ENCODE measurements at regions not wholly inside any gene's neighbourhood (a gene's known extent, or its start where the extent isn't known, plus 50 kb on each side); places are given as distances from the start of the nearest gene placed in this dataset.
"Not testable (repeated sequence)": the region's sequence is repeated elsewhere in the genome, so short reads cannot be mapped to it uniquely, and the experiment has no call there.

GRCh38 chr6:155850408-155850841, 394.8 kb upstream of the NOX3 start:
- DNase-seq (ENCODE audit: low spot score): no peak

- no peak for DNase-seq (ENCODE audit: low spot score)
These were observed 392.1 kb upstream of the NOX3 start for GRCh38 chr6:155847711-155848110.

GRCh38 chr6:155837474-155837873, 381.8 kb upstream of the NOX3 start:
- no peak for DNase-seq (ENCODE audit: low spot score)

- no peak for DNase-seq (ENCODE audit: low spot score)
These were observed 377.0 kb upstream of the NOX3 start for GRCh38 chr6:155832596-155832995.

GRCh38 chr6:155830531-155830930, 374.9 kb upstream of the NOX3 start:
- DNase-seq (ENCODE audit: low spot score): no peak

GRCh38 chr6:155829646-155830045, 374.0 kb upstream of the NOX3 start:
- no peak for DNase-seq (ENCODE audit: low spot score)

GRCh38 chr6:155828989-155829388, 373.4 kb upstream of the NOX3 start:
- no peak for DNase-seq (ENCODE audit: low spot score)

GRCh38 chr6:155818698-155819097, 363.1 kb upstream of the NOX3 start:
- DNase-seq (ENCODE audit: low spot score): no peak

GRCh38 chr6:155813548-155813947, 357.9 kb upstream of the NOX3 start:
- no peak for DNase-seq (ENCODE audit: low spot score)

- DNase-seq (ENCODE audit: low spot score): no peak
These were observed 351.6 kb upstream of the NOX3 start for GRCh38 chr6:155807243-155807642.

GRCh38 chr6:155801046-155801445, 345.4 kb upstream of the NOX3 start:
- no peak for DNase-seq (ENCODE audit: low spot score)

GRCh38 chr6:155798876-155799275, 343.2 kb upstream of the NOX3 start:
- not testable (repeated sequence) for DNase-seq (ENCODE audit: low spot score)

GRCh38 chr6:155795173-155795796, 339.6 kb upstream of the NOX3 start:
- DNase-seq (ENCODE audit: low spot score): no peak

- no peak for DNase-seq (ENCODE audit: low spot score)
These were observed 336.3 kb upstream of the NOX3 start for GRCh38 chr6:155791891-155792290.

GRCh38 chr6:155791186-155791585, 335.5 kb upstream of the NOX3 start:
- DNase-seq (ENCODE audit: low spot score): no peak

- DNase-seq (ENCODE audit: low spot score): no peak
These were observed 331.5 kb upstream of the NOX3 start for GRCh38 chr6:155787168-155787567.

GRCh38 chr6:155786528-155786927, 330.9 kb upstream of the NOX3 start:
- DNase-seq (ENCODE audit: low spot score): no peak

GRCh38 chr6:155782739-155783459, 327.3 kb upstream of the NOX3 start:
- DNase-seq (ENCODE audit: low spot score): no peak

- no peak for DNase-seq (ENCODE audit: low spot score)
These were observed 326.7 kb upstream of the NOX3 start for GRCh38 chr6:155782320-155782731.

- DNase-seq (ENCODE audit: low spot score): no peak
These were observed 323.8 kb upstream of the NOX3 start for GRCh38 chr6:155779456-155779855.

GRCh38 chr6:155778336-155778735, 322.7 kb upstream of the NOX3 start:
- no peak for DNase-seq (ENCODE audit: low spot score)

GRCh38 chr6:155771822-155772221, 316.2 kb upstream of the NOX3 start:
- no peak for DNase-seq (ENCODE audit: low spot score)

GRCh38 chr6:155770856-155771255, 315.2 kb upstream of the NOX3 start:
- DNase-seq (ENCODE audit: low spot score): no peak

- DNase-seq (ENCODE audit: low spot score): no peak
These were observed 314.7 kb upstream of the NOX3 start for GRCh38 chr6:155770313-155770712.
